Right cardiac atrium (tissue), 5 donors: ENCODE measurements at regions not wholly inside any gene's neighbourhood (a gene's known extent, or its start where the extent isn't known, plus 50 kb on each side); places are given as distances from the start of the nearest gene placed in this dataset.

Experiments used
- ATAC-seq, 2 donors: fragments of 200-7000 bp; cut with Tn5 transposase; one replicate each; pipeline versions ENCODE4 v1.8.0 to v1.9.1; 2020; ENCODE audit warnings: moderate library complexity in 2 of 2, mild to moderate bottlenecking in 1 of 2
- DNase-seq, 3 donors: peaks; one replicate each; pipeline ENCODE4 v3.0.0-alpha.2; 2020
- H3K27ac ChIP-seq: one replicate; pipeline ENCODE4 v1.5.1; 2013; ENCODE audit warnings: mild to moderate bottlenecking, low read length, control low read depth, moderate library complexity
- H3K27me3 ChIP-seq: one replicate; pipeline ENCODE4 v1.6.1; 2013; ENCODE audit not compliant: control insufficient read depth, insufficient read depth
- H3K4me1 ChIP-seq: one replicate; pipeline ENCODE4 v1.6.1; 2013; ENCODE audit warnings: low read length; ENCODE audit not compliant: control insufficient read depth, insufficient read depth
- H3K4me3 ChIP-seq: one replicate; pipeline ENCODE4 v1.5.1; 2013; ENCODE audit warnings: low read length, control low read depth
- H3K9me3 ChIP-seq: one replicate; pipeline ENCODE4 v1.6.1; 2013; ENCODE audit warnings: low read length; ENCODE audit not compliant: control insufficient read depth
- WGBS: extraction: QIAGEN DNeasy Blood & Tissue Kit; methylation state at CpG from one replicate; pipeline ENCODE4 v1.1.7; 2013; 5-methylcytosine and 5-hydroxymethylcytosine counted together
- intact Hi-C, 4 donors: fragments of 100-400 bp; cut with DNase I; formaldehyde crosslinking; loops; one replicate each; pipeline versions ENCODE4 v1.11.0 to v1.14.0; 2022 to 2023
- donor health status: healthy with polysubstance abuse.
- donor health status: DM: no; HTN: yes; CAD: no.
- donor health status: DM: no; HTN: no; CAD: no.
- donor health status: DM: no; HTN: yes; CAD: no; lungs with severe emphysema.
- donor health status: DM: yes; HTN: yes; CAD: no.

- Histone ChIP-seq H3K4me1 (no peaks in the 10 kb centered on the region), H3K27ac (no peak overlapping the region), H3K27me3 (no peaks in the 10 kb centered on the region), H3K9me3 (no peaks in the 10 kb centered on the region), H3K4me3 (no peak overlapping the region)
- no peak for ATAC-seq
- intact Hi-C loops = no loop called here
- 87% methylated on average over 4 of the region's 4 CpGs for WGBS
- DNase-seq = no peak
Observed at GRCh38 chr5:82862261-82862660, 214.9 kb downstream of the TMEM167A start.

GRCh38 chr5:82861701-82862100 lies 215.5 kb downstream of the TMEM167A start:
- WGBS = 94% methylated on average over 4 of the region's 4 CpGs

GRCh38 chr5:82859451-82860140 lies 217.6 kb downstream of the TMEM167A start:
- no peaks in the 10 kb centered on the region for H3K27me3 ChIP-seq
- H3K27ac ChIP-seq = no peak overlapping the region
- intact Hi-C loops = no loop called here
- no peaks in the 10 kb centered on the region for H3K9me3 ChIP-seq
- H3K4me3 ChIP-seq = no peak overlapping the region
- DNase-seq = no peak
- ATAC-seq = peak in 1 of 2 donors; percentile 50
- no peaks in the 10 kb centered on the region for H3K4me1 ChIP-seq
- WGBS = 34% methylated on average over 8 of the region's 8 CpGs

More at GRCh38 chr5:82861701-82862100, 215.5 kb downstream of the TMEM167A start:
- no peak overlapping the region for H3K27ac ChIP-seq
- ATAC-seq (peak; percentile 58 to 59), DNase-seq (peak in 1 of 3 donors; percentile 13)
- no peaks in the 10 kb centered on the region for H3K9me3 ChIP-seq
- intact Hi-C loops = no loop called here
- no peak overlapping the region for H3K4me3 ChIP-seq
- H3K27me3 ChIP-seq = no peaks in the 10 kb centered on the region
- H3K4me1 ChIP-seq = no peaks in the 10 kb centered on the region

GRCh38 chr5:82858151-82859025 lies 218.8 kb downstream of the TMEM167A start:
- 74% methylated on average over 9 of the region's 9 CpGs for WGBS
- intact Hi-C loops = no loop called here
- Histone ChIP-seq H3K9me3 (no peaks in the 10 kb centered on the region), H3K27me3 (no peaks in the 10 kb centered on the region), H3K27ac (no peak overlapping the region), H3K4me3 (no peak overlapping the region), H3K4me1 (no peaks in the 10 kb centered on the region)
- DNase-seq = no peak
- peak in 1 of 2 donors; percentile 29 for ATAC-seq

GRCh38 chr5:82855893-82856550 lies 221.2 kb downstream of the TMEM167A start:
- 59% methylated on average over 5 of the region's 5 CpGs for WGBS
- no peak overlapping the region for H3K27ac ChIP-seq
- ATAC-seq (no peak), DNase-seq (no peak)
- H3K4me1 ChIP-seq = no peaks in the 10 kb centered on the region
- no peaks in the 10 kb centered on the region for H3K9me3 ChIP-seq
- intact Hi-C loops = no loop called here
- no peak overlapping the region for H3K4me3 ChIP-seq
- no peaks in the 10 kb centered on the region for H3K27me3 ChIP-seq

GRCh38 chr5:82854956-82855355 lies 222.2 kb downstream of the TMEM167A start:
- Histone ChIP-seq H3K4me1 (no peaks in the 10 kb centered on the region), H3K27me3 (no peaks in the 10 kb centered on the region), H3K27ac (no peak overlapping the region), H3K9me3 (no peaks in the 10 kb centered on the region), H3K4me3 (no peak overlapping the region)
- ATAC-seq (no peak), DNase-seq (no peak)
- 74% methylated on average over 3 of the region's 3 CpGs for WGBS
- intact Hi-C loops = no loop called here

- no peak for DNase-seq
- no peaks in the 10 kb centered on the region for H3K27me3 ChIP-seq
- no peaks in the 10 kb centered on the region for H3K9me3 ChIP-seq
- WGBS = 61% methylated on average over 3 of the region's 3 CpGs
- no peak overlapping the region for H3K27ac ChIP-seq
- no peaks in the 10 kb centered on the region for H3K4me1 ChIP-seq
- no peak overlapping the region for H3K4me3 ChIP-seq
- intact Hi-C loops = no loop called here
- ATAC-seq = no peak
Observed at GRCh38 chr5:82851471-82851870, 225.7 kb downstream of the TMEM167A start.

GRCh38 chr5:82850393-82850792 lies 226.8 kb downstream of the TMEM167A start:
- ATAC-seq = no peak
- H3K4me3 ChIP-seq = no peak overlapping the region
- H3K27me3 ChIP-seq = no peaks in the 10 kb centered on the region
- H3K9me3 ChIP-seq = no peaks in the 10 kb centered on the region
- H3K4me1 ChIP-seq = no peaks in the 10 kb centered on the region
- DNase-seq = no peak
- intact Hi-C loops = no loop called here
- H3K27ac ChIP-seq = no peak overlapping the region
- 92% methylated on average over 2 of the region's 2 CpGs for WGBS

- H3K4me3 ChIP-seq = no peak overlapping the region
- no peaks in the 10 kb centered on the region for H3K9me3 ChIP-seq
- H3K4me1 ChIP-seq = no peaks in the 10 kb centered on the region
- no peak for ATAC-seq
- no peaks in the 10 kb centered on the region for H3K27me3 ChIP-seq
- H3K27ac ChIP-seq = no peak overlapping the region
- intact Hi-C loops = no loop called here
- no peak for DNase-seq
Observed at GRCh38 chr5:82849885-82850284, 227.3 kb downstream of the TMEM167A start.

- WGBS = 92% methylated on average over 5 of the region's 5 CpGs
- intact Hi-C loops = no loop called here
- H3K4me3 ChIP-seq = no peak overlapping the region
- no peak overlapping the region for H3K27ac ChIP-seq
- ATAC-seq (no peak), DNase-seq (no peak)
- H3K4me1 ChIP-seq = no peaks in the 10 kb centered on the region
- no peaks in the 10 kb centered on the region for H3K27me3 ChIP-seq
- no peaks in the 10 kb centered on the region for H3K9me3 ChIP-seq
Observed at GRCh38 chr5:82847562-82847961, 229.6 kb downstream of the TMEM167A start.

- Histone ChIP-seq H3K4me1 (no peaks in the 10 kb centered on the region), H3K27ac (no peak overlapping the region), H3K4me3 (no peak overlapping the region), H3K9me3 (no peaks in the 10 kb centered on the region), H3K27me3 (no peaks in the 10 kb centered on the region)
- 90% methylated on average over 3 of the region's 3 CpGs for WGBS
- DNase-seq (no peak), ATAC-seq (no peak)
- intact Hi-C loops = loop anchor here in 1 of 4 donors (5.0 kb wide), 1 partner anchor 38 kb away; no protein-coding TSS in a partner anchor
Observed at GRCh38 chr5:82839881-82840280, 237.3 kb downstream of the TMEM167A start.
